K562 (cell line): ENCODE measurements at regions not wholly inside any gene's neighbourhood (a gene's known extent, or its start where the extent isn't known, plus 50 kb on each side); places are given as distances from the start of the nearest gene placed in this dataset.

Experiments used
- ATAC-seq: fragments of 200-7000 bp; cut with Tn5 transposase; 3 replicates; pipeline ENCODE4 v1.9.1; 2020; ENCODE audit warnings: moderate library complexity
- BruUV-seq: library from RNA; stranded (reverse); fragments of 400-500 nt; replicated peaks from 2 replicates; lab custom pipeline; 2021; lab: Mats Ljungman, UMichigan
- CTCF ChIA-PET: fragments of 300-600 bp; formaldehyde crosslinking; extraction: SDS; loops from one replicate; lab custom pipeline; 2021; ENCODE audit warnings: low intra/inter-chr PET ratio; lab: Yijun Ruan, JAX
- POLR2A ChIA-PET: fragments of 300-600, 350-650 bp; sonication (Branson Sonifier 250); formaldehyde crosslinking; extraction: SDS; loops from one replicate; lab custom pipeline; 2021; ENCODE audit warnings: antibody characterized with exemption, inconsistent platforms; lab: Yijun Ruan, JAX
- DNase-seq, 4 experiments: peaks; one replicate each; pipeline versions ENCODE4 v3.0.0 to v3.0.0-alpha.2; 2011 to 2018; ENCODE audit warnings: low spot score in 3 of 4, mixed read lengths in 3 of 4; ENCODE audit errors: extremely low read depth in 1 of 4
- FAIRE-seq: peaks from 2 replicates; lab custom pipeline; 2011; peaks lifted over from hg19 to GRCh38; lab: Jason Lieb, UNC
- H2AFZ ChIP-seq: 2 replicates; pipeline ENCODE4 v1.6.0; 2011; ENCODE audit warnings: low read depth, low read length, control low read depth, inconsistent platforms
- H3K27ac ChIP-seq: fragments of 200-600 bp; 3 replicates; pipeline ENCODE4 v1.8.0; 2011; ENCODE audit warnings: low read depth, mild to moderate bottlenecking, control low read depth, inconsistent platforms, low read length, moderate library complexity, mixed read lengths; ENCODE audit errors: extremely low read depth
- H3K27me3 ChIP-seq, 2 experiments: fragments of 300-600 bp in 1 of 2; 2 replicates in 1 of 2; 3 replicates in 1 of 2; pipeline versions ENCODE4 v1.6.0 to v1.8.0; 2011; ENCODE audit warnings: inconsistent platforms in 2 of 2, low read length in 2 of 2, mild to moderate bottlenecking in 1 of 2, mixed read lengths in 1 of 2, moderate library complexity in 1 of 2; ENCODE audit not compliant: control insufficient read depth in 2 of 2, insufficient read depth in 2 of 2
- H3K36me3 ChIP-seq: fragments of 300-600 bp; 3 replicates; pipeline ENCODE4 v1.8.0; 2011; ENCODE audit warnings: mild to moderate bottlenecking, low read length, inconsistent platforms; ENCODE audit not compliant: control insufficient read depth, insufficient read depth
- H3K4me1 ChIP-seq, 2 experiments: fragments of 200-600 bp in 1 of 2; replicated peaks in 1 of 2; 2 replicates in 1 of 2; 3 replicates in 1 of 2; pipeline versions ENCODE4 v1.5.1 to v1.8.0; 2011; ENCODE audit warnings: inconsistent platforms in 2 of 2, low read length in 2 of 2, mild to moderate bottlenecking in 1 of 2, mixed read lengths in 1 of 2, moderate library complexity in 1 of 2; ENCODE audit not compliant: control insufficient read depth in 2 of 2, insufficient read depth in 2 of 2
- H3K4me2 ChIP-seq: 2 replicates; pipeline ENCODE4 v1.6.1; 2011; ENCODE audit warnings: low read length, control low read depth, inconsistent platforms, mixed read lengths; ENCODE audit not compliant: insufficient read depth
- H3K4me3 ChIP-seq: fragments of 200-600 bp; sonication (generic), shearing (Covaris generic); 2 replicates; pipeline ENCODE4 v1.5.1; 2016; ENCODE audit warnings: control low read depth, inconsistent platforms
- H3K79me2 ChIP-seq: fragments of 200-600 bp; 3 replicates; pipeline ENCODE4 v1.8.0; 2011; ENCODE audit warnings: low read length, inconsistent platforms; ENCODE audit not compliant: control insufficient read depth, insufficient read depth
- H3K9ac ChIP-seq, 2 experiments: 2 replicates each; pipeline versions ENCODE4 v1.6.0 to v1.6.1; 2011; ENCODE audit warnings: low read depth in 2 of 2, low read length in 2 of 2, control low read depth in 1 of 2, inconsistent platforms in 1 of 2, mild to moderate bottlenecking in 1 of 2, mixed read lengths in 1 of 2; ENCODE audit not compliant: insufficient read depth in 1 of 2
- H3K9me1 ChIP-seq: one replicate; pipeline ENCODE4 v1.6.0; 2011; ENCODE audit warnings: inconsistent platforms, mild to moderate bottlenecking, low read length, moderate library complexity; ENCODE audit not compliant: control insufficient read depth, insufficient read depth
- H3K9me3 ChIP-seq: replicated peaks from 2 replicates; pipeline ENCODE4 v1.5.1; 2011; ENCODE audit warnings: low read depth, low read length, inconsistent platforms; ENCODE audit not compliant: control insufficient read depth, insufficient read depth
- H4K20me1 ChIP-seq: replicated peaks from 2 replicates; pipeline ENCODE4 v1.6.1; 2011; ENCODE audit warnings: low read length, inconsistent platforms, mixed read lengths; ENCODE audit not compliant: control insufficient read depth, insufficient read depth
- CC2D1A ChIP-seq: fragments of 450-650 bp; IDR thresholded peaks from 2 replicates; pipeline ENCODE4 v1.6.1; 2017; ENCODE audit warnings: mild to moderate bottlenecking
- E2F3 ChIP-seq: fragments of 250-450 bp; sonication (Bioruptor Pico); IDR thresholded peaks from 2 replicates; pipeline ENCODE4 v1.4.0; 2020; ENCODE audit warnings: mild to moderate bottlenecking
- EHMT2 ChIP-seq: fragments of 450-650 bp; IDR thresholded peaks from 2 replicates; pipeline ENCODE4 v1.6.1; 2018; ENCODE audit warnings: antibody characterized with exemption
- KAT7 ChIP-seq: sonication (generic); formaldehyde crosslinking; IDR thresholded peaks from 2 replicates; pipeline ENCODE4 v1.8.0; 2022; ENCODE audit warnings: missing genetic modification reagents, mild to moderate bottlenecking, borderline replicate concordance
- ZBTB7A ChIP-seq: IDR thresholded peaks from 2 replicates; pipeline ENCODE4 v1.6.1; 2011; ENCODE audit warnings: low read depth, mild to moderate bottlenecking, low read length, moderate library complexity, borderline replicate concordance; ENCODE audit not compliant: control insufficient read depth
- ZNF253 ChIP-seq: fragments of 250-450 bp; sonication (Bioruptor Pico); conservative IDR thresholded peaks from 2 replicates; pipeline ENCODE4 v1.6.1; 2021; ENCODE audit warnings: mild to moderate bottlenecking
- ZNF668 ChIP-seq: fragments of 250-450 bp; sonication (Bioruptor Pico); IDR thresholded peaks from 2 replicates; pipeline ENCODE4 v1.8.0; 2022; ENCODE audit warnings: mild to moderate bottlenecking, inconsistent platforms
- WGBS: fragments of 100-300 bp; shearing (Covaris generic); methylation state at CpG from one replicate; pipeline ENCODE4 v1.1.6; 2016; ENCODE audit warnings: low coverage, mixed read lengths; ENCODE audit not compliant: insufficient coverage; ENCODE audit errors: missing lambda C conversion rate; 5-methylcytosine and 5-hydroxymethylcytosine counted together
- in situ Hi-C: fragments of 300-500 bp; cut with MboI; formaldehyde crosslinking; loops from 4 replicates; pipeline ENCODE4 v1.15.0; 2018; ENCODE audit warnings: inconsistent platforms, mixed read lengths
- intact Hi-C: fragments of 100-400 bp; cut with micrococcal nuclease; formaldehyde crosslinking; loops from 2 replicates; pipeline ENCODE4 v1.14.2; 2022
- TF ChIP-seq, protein P1 (sequence below): fragments of 250-450 bp; sonication (Bioruptor Pico); IDR thresholded peaks from 2 replicates; pipeline ENCODE4 v1.8.0; 2021; ENCODE audit warnings: moderate library complexity, mild to moderate bottlenecking, inconsistent platforms

DNA sequence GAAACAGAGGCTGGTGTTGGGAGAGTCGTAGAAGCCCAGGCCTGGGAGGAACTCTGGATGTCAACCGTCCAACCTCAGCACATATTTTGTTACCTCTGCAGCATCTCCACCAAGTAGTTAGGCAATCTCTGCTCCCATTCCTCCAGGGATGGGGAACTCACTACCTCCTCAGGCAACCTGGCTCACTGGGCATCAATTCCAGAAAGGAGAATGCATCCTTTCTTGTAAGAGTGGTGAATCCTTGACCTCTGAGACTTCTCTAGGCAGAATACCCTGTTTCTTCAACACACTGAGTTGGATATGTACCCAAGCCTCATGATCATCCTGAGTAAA is 136.7 kb upstream of the ZMIZ1 start:
- Histone ChIP-seq H3K4me2 (no peak overlapping the region), H3K27ac (no peak overlapping the region), H3K4me1 (peaks cover 4 to 5% of the 10 kb centered on the region in 2 experiments; a peak in 2 of 5 replicates), H3K27me3 (peaks cover 37 to 84% of the 10 kb centered on the region in 2 experiments), H2AFZ (no peak overlapping the region), H3K9me1 (no peaks in the 10 kb centered on the region), H3K4me3 (no peak overlapping the region), H3K9me3 (no peaks in the 10 kb centered on the region), H3K9ac (no peak overlapping the region), H3K79me2 (no peaks in the 10 kb centered on the region), H3K36me3 (no peaks in the 10 kb centered on the region), H4K20me1 (peaks cover 3% of the 10 kb centered on the region)
- CTCF ChIA-PET = no interaction called here
- BruUV-seq = no TSS peak
- in situ Hi-C loops = no loop called here
- POLR2A ChIA-PET = interaction anchor here (1.9 kb wide), 1 partner anchor 15 kb away, joined by 5 read pairs; no protein-coding TSS in a partner anchor
- ATAC-seq (no peak), DNase-seq (no peak), FAIRE-seq (no peak)
- TF ChIP-seq EHMT2 = no peak
- TF ChIP-seq ZBTB7A = no peak
- no peak for TF ChIP-seq E2F3 (CRISPR knock-in tag)
- no peak for TF ChIP-seq ZNF253
- TF ChIP-seq KAT7 (CRISPR knock-in tag) = no peak
- TF ChIP-seq CC2D1A = no peak
- TF ChIP-seq ZNF668 (CRISPR knock-in tag) = no peak
- TF ChIP-seq, protein P1, sequence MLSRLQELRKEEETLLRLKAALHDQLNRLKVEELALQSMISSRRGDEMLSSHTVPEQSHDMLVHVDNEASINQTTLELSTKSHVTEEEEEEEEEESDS (CRISPR knock-in tag) = no peak
- 0% methylated on average over 2 of the region's 2 CpGs for WGBS
- intact Hi-C loops = no loop called here
